OCI-LY1 (cell line): ENCODE measurements at regions not wholly inside any gene's neighbourhood (a gene's known extent, or its start where the extent isn't known, plus 50 kb on each side); places are given as distances from the start of the nearest gene placed in this dataset.

ENCODE experiments used
- H2AFZ ChIP-seq: fragments of 200-600 bp; sonication (generic), shearing (Covaris generic); 2 replicates; pipeline ENCODE4 v1.6.0; 2014; ENCODE audit warnings: antibody characterized with exemption, mild to moderate bottlenecking, low read length
- H3F3A ChIP-seq: fragments of 200-600 bp; sonication (generic), shearing (Covaris generic); 2 replicates; pipeline ENCODE4 v1.6.0; 2014; ENCODE audit warnings: mild to moderate bottlenecking, antibody characterized with exemption, low read length, moderate library complexity; ENCODE audit not compliant: insufficient read depth
- H3K27ac ChIP-seq: fragments of 200-600 bp; sonication (generic); 2 replicates; pipeline ENCODE4 v1.5.1; 2014; ENCODE audit warnings: low read length, mixed run types, mild to moderate bottlenecking, low read depth; ENCODE audit not compliant: poor library complexity, severe bottlenecking
- H3K27me3 ChIP-seq: fragments of 200-600 bp; sonication (generic); 2 replicates; pipeline ENCODE4 v1.6.0; 2014; ENCODE audit warnings: antibody characterized with exemption, mild to moderate bottlenecking, low read length, moderate library complexity; ENCODE audit not compliant: insufficient read depth
- H3K36me3 ChIP-seq: fragments of 200-600 bp; sonication (generic); 2 replicates; pipeline ENCODE4 v1.6.1; 2014; ENCODE audit warnings: mild to moderate bottlenecking, antibody characterized with exemption, low read length, moderate library complexity, mixed read lengths; ENCODE audit not compliant: insufficient read depth
- H3K4me1 ChIP-seq: fragments of 200-600 bp; sonication (generic); 2 replicates; pipeline ENCODE4 v1.5.1; 2014; ENCODE audit warnings: mild to moderate bottlenecking, low read length, moderate library complexity; ENCODE audit not compliant: insufficient read depth, severe bottlenecking
- H3K4me2 ChIP-seq: fragments of 200-600 bp; sonication (generic), shearing (Covaris generic); 2 replicates; pipeline ENCODE4 v1.6.1; 2014; ENCODE audit warnings: low read length
- H3K4me3 ChIP-seq: fragments of 200-600 bp; sonication (generic); 2 replicates; pipeline ENCODE4 v1.5.1; 2014; ENCODE audit warnings: low read length, low read depth, mild to moderate bottlenecking, mixed read lengths; ENCODE audit not compliant: poor library complexity, severe bottlenecking
- H3K79me2 ChIP-seq: fragments of 200-600 bp; shearing (Covaris generic); 2 replicates; pipeline ENCODE4 v1.6.1; 2016; ENCODE audit warnings: mixed run types, low read length, mixed read lengths; ENCODE audit not compliant: insufficient read depth
- H3K9ac ChIP-seq: fragments of 200-600 bp; sonication (generic), shearing (Covaris generic); 2 replicates; pipeline ENCODE4 v1.6.1; 2014; ENCODE audit warnings: mild to moderate bottlenecking, low read length, mixed read lengths
- H3K9me2 ChIP-seq: fragments of 200-600 bp; sonication (generic), shearing (Covaris generic); 2 replicates; pipeline ENCODE4 v1.6.1; 2014; ENCODE audit warnings: low read depth, mild to moderate bottlenecking, low read length, mixed read lengths
- H3K9me3 ChIP-seq: fragments of 200-600 bp; shearing (Covaris generic); 2 replicates; pipeline ENCODE4 v1.6.1; 2014; ENCODE audit warnings: low read length, mixed read lengths
- H4K20me1 ChIP-seq: fragments of 200-600 bp; sonication (generic), shearing (Covaris generic); 2 replicates; pipeline ENCODE4 v1.6.0; 2016; ENCODE audit warnings: mild to moderate bottlenecking, low read length; ENCODE audit not compliant: insufficient read depth
- EZH2 ChIP-seq: fragments of 200-600 bp; sonication (generic), shearing (Covaris generic); IDR thresholded peaks from 2 replicates; pipeline ENCODE4 v1.8.0; 2017; ENCODE audit warnings: borderline replicate concordance, mixed run types, mild to moderate bottlenecking, antibody characterized with exemption, low read length, moderate library complexity, mixed read lengths
- TF ChIP-seq, protein P1 (sequence below): fragments of 200-600 bp; sonication (generic), shearing (Covaris generic); IDR thresholded peaks from 2 replicates; pipeline ENCODE4 v1.5.1; 2017; ENCODE audit warnings: mild to moderate bottlenecking, antibody characterized with exemption, low read length, moderate library complexity, mixed read lengths

GRCh38 chr11:70696564-70696963 is 298.2 kb downstream of the CTTN start:
- Histone ChIP-seq H3K4me3 (no peak overlapping the region), H3K27me3 (no peaks in the 10 kb centered on the region), H4K20me1 (no peaks in the 10 kb centered on the region), H3K9me3 (no peaks in the 10 kb centered on the region), H2AFZ (no peak overlapping the region), H3K9me2 (no peaks in the 10 kb centered on the region), H3K4me2 (no peak overlapping the region), H3K27ac (no peak overlapping the region), H3K9ac (no peak overlapping the region), H3F3A (no peaks in the 10 kb centered on the region), H3K79me2 (no peaks in the 10 kb centered on the region), H3K36me3 (no peaks in the 10 kb centered on the region), H3K4me1 (no peaks in the 10 kb centered on the region)
- no peak for TF ChIP-seq EZH2
- TF ChIP-seq, protein P1, sequence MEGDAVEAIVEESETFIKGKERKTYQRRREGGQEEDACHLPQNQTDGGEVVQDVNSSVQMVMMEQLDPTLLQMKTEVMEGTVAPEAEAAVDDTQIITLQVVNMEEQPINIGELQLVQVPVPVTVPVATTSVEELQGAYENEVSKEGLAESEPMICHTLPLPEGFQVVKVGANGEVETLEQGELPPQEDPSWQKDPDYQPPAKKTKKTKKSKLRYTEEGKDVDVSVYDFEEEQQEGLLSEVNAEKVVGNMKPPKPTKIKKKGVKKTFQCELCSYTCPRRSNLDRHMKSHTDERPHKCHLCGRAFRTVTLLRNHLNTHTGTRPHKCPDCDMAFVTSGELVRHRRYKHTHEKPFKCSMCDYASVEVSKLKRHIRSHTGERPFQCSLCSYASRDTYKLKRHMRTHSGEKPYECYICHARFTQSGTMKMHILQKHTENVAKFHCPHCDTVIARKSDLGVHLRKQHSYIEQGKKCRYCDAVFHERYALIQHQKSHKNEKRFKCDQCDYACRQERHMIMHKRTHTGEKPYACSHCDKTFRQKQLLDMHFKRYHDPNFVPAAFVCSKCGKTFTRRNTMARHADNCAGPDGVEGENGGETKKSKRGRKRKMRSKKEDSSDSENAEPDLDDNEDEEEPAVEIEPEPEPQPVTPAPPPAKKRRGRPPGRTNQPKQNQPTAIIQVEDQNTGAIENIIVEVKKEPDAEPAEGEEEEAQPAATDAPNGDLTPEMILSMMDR = no peak

- no peak overlapping the region for H3K4me3 ChIP-seq
- H3K4me2 ChIP-seq = no peak overlapping the region
- no peak for TF ChIP-seq EZH2
- TF ChIP-seq, protein P1 = no peak
- no peaks in the 10 kb centered on the region for H3K79me2 ChIP-seq
- no peaks in the 10 kb centered on the region for H3K27me3 ChIP-seq
- H3K27ac ChIP-seq = no peak overlapping the region
- no peaks in the 10 kb centered on the region for H4K20me1 ChIP-seq
- H3K4me1 ChIP-seq = no peaks in the 10 kb centered on the region
- no peaks in the 10 kb centered on the region for H3K36me3 ChIP-seq
- no peak overlapping the region for H2AFZ ChIP-seq
- no peak overlapping the region for H3K9ac ChIP-seq
- no peaks in the 10 kb centered on the region for H3K9me2 ChIP-seq
- no peaks in the 10 kb centered on the region for H3K9me3 ChIP-seq
- H3F3A ChIP-seq = no peaks in the 10 kb centered on the region
Observed at GRCh38 chr11:70697701-70698100, 299.4 kb downstream of the CTTN start.

- Histone ChIP-seq H3K27ac (no peak overlapping the region), H3K9me2 (no peaks in the 10 kb centered on the region), H3K4me1 (no peaks in the 10 kb centered on the region), H2AFZ (no peak overlapping the region), H4K20me1 (no peaks in the 10 kb centered on the region), H3K4me3 (no peak overlapping the region), H3K27me3 (no peaks in the 10 kb centered on the region), H3K79me2 (no peaks in the 10 kb centered on the region), H3K4me2 (no peak overlapping the region), H3K9ac (no peak overlapping the region), H3K36me3 (no peaks in the 10 kb centered on the region), H3K9me3 (no peaks in the 10 kb centered on the region), H3F3A (no peaks in the 10 kb centered on the region)
- no peak for TF ChIP-seq EZH2
- TF ChIP-seq, protein P1 = no peak
Observed at GRCh38 chr11:70698871-70699270, 300.5 kb downstream of the CTTN start.
